A673 (cell line): ENCODE measurements at regions not wholly inside any gene's neighbourhood (a gene's known extent, or its start where the extent isn't known, plus 50 kb on each side); places are given as distances from the start of the nearest gene placed in this dataset.

Experiments used
- BruUV-seq: library from RNA; stranded (reverse); fragments of 400-500 nt; replicated peaks from 2 replicates; lab custom pipeline; 2021; lab: Mats Ljungman, UMichigan
- CTCF ChIA-PET: fragments of 300-600 bp; sonication (Branson Sonifier 250); formaldehyde crosslinking; loops from one replicate; lab custom pipeline; 2022; ENCODE audit warnings: antibody characterized with exemption; lab: Charles Lee
- POLR2A ChIA-PET: fragments of 300-600 bp; sonication (Branson Sonifier 250); formaldehyde crosslinking; loops from one replicate; lab custom pipeline; 2022; ENCODE audit warnings: antibody characterized with exemption; ENCODE audit not compliant: low non-redundant PET; lab: Charles Lee
- DNase-seq: peaks from one replicate; pipeline ENCODE4 v3.0.0-alpha.2; 2015; ENCODE audit warnings: low spot score
- H3K27ac ChIP-seq: fragments of 200-600 bp; sonication (generic); 2 replicates; pipeline ENCODE4 v1.5.1; 2016; ENCODE audit warnings: mixed run types, low read depth, mild to moderate bottlenecking, mixed read lengths, antibody characterized with exemption, low read length; ENCODE audit not compliant: poor library complexity, severe bottlenecking
- H3K27me3 ChIP-seq: fragments of 200-600 bp; sonication (generic); replicated peaks from 2 replicates; pipeline ENCODE4 v1.6.1; 2017; ENCODE audit warnings: mixed run types, low read depth, mild to moderate bottlenecking, mixed read lengths, antibody characterized with exemption, low read length; ENCODE audit not compliant: insufficient read depth, poor library complexity
- H3K36me3 ChIP-seq: fragments of 200-600 bp; sonication (generic); 2 replicates; pipeline ENCODE4 v1.6.1; 2016; ENCODE audit warnings: mixed run types, mild to moderate bottlenecking, mixed read lengths, antibody characterized with exemption, low read length; ENCODE audit not compliant: insufficient read depth, poor library complexity, severe bottlenecking
- H3K4me1 ChIP-seq: fragments of 200-600 bp; sonication (generic); 2 replicates; pipeline ENCODE4 v1.6.1; 2017; ENCODE audit warnings: mixed run types, mild to moderate bottlenecking, mixed read lengths, antibody characterized with exemption, low read length; ENCODE audit not compliant: insufficient read depth, poor library complexity, severe bottlenecking
- H3K4me3 ChIP-seq: fragments of 200-600 bp; sonication (generic); 2 replicates; pipeline ENCODE4 v1.5.1; 2016; ENCODE audit warnings: low read depth, mixed run types, mild to moderate bottlenecking, mixed read lengths, low read length; ENCODE audit not compliant: poor library complexity, severe bottlenecking
- H3K9me3 ChIP-seq: fragments of 200-600 bp; sonication (generic); 2 replicates; pipeline ENCODE4 v1.6.1; 2016; ENCODE audit warnings: mixed run types, low read depth, mild to moderate bottlenecking, mixed read lengths, antibody characterized with exemption, low read length; ENCODE audit not compliant: poor library complexity, severe bottlenecking
- EZH2 ChIP-seq: fragments of 200-600 bp; sonication (generic); IDR thresholded peaks from 2 replicates; pipeline ENCODE4 v1.6.1; 2017; ENCODE audit warnings: borderline replicate concordance, low read depth, mild to moderate bottlenecking, mixed read lengths, antibody characterized with exemption, low read length; ENCODE audit not compliant: poor library complexity, severe bottlenecking
- intact Hi-C: fragments of 100-400 bp; cut with micrococcal nuclease; formaldehyde crosslinking; loops from one replicate; pipeline ENCODE4 v1.10.0; 2022; ENCODE audit not compliant: unreplicated experiment
- TF ChIP-seq, protein P1 (sequence below): fragments of 300-800, 200-600 bp; sonication (generic); conservative IDR thresholded peaks from 2 replicates; pipeline ENCODE4 v1.5.1; 2017; ENCODE audit warnings: low read depth, mild to moderate bottlenecking, antibody characterized with exemption, low read length, moderate library complexity, mixed read lengths

- peaks cover 3% of the 10 kb centered on the region for H3K4me1 ChIP-seq
- H3K27me3 ChIP-seq = no peaks in the 10 kb centered on the region
- TF ChIP-seq, protein P1, sequence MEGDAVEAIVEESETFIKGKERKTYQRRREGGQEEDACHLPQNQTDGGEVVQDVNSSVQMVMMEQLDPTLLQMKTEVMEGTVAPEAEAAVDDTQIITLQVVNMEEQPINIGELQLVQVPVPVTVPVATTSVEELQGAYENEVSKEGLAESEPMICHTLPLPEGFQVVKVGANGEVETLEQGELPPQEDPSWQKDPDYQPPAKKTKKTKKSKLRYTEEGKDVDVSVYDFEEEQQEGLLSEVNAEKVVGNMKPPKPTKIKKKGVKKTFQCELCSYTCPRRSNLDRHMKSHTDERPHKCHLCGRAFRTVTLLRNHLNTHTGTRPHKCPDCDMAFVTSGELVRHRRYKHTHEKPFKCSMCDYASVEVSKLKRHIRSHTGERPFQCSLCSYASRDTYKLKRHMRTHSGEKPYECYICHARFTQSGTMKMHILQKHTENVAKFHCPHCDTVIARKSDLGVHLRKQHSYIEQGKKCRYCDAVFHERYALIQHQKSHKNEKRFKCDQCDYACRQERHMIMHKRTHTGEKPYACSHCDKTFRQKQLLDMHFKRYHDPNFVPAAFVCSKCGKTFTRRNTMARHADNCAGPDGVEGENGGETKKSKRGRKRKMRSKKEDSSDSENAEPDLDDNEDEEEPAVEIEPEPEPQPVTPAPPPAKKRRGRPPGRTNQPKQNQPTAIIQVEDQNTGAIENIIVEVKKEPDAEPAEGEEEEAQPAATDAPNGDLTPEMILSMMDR = no peak
- no peak for TF ChIP-seq EZH2
- POLR2A ChIA-PET = no interaction called here
- no peaks in the 10 kb centered on the region for H3K9me3 ChIP-seq
- CTCF ChIA-PET = no interaction called here
- intact Hi-C loops = no loop called here
- no peak overlapping the region for H3K27ac ChIP-seq
- no peaks in the 10 kb centered on the region for H3K36me3 ChIP-seq
- DNase-seq = no peak
- no TSS peak for BruUV-seq
- H3K4me3 ChIP-seq = no peak overlapping the region
Measured at GRCh38 chr2:10500601-10501361, 52.7 kb upstream of the ODC1 start.

GRCh38 chr2:10499911-10500521, 51.9 kb upstream of the ODC1 start:
- H3K27ac ChIP-seq = no peak overlapping the region
- no peaks in the 10 kb centered on the region for H3K27me3 ChIP-seq
- H3K9me3 ChIP-seq = no peaks in the 10 kb centered on the region
- BruUV-seq = no TSS peak
- H3K4me1 ChIP-seq = peaks cover 3% of the 10 kb centered on the region
- H3K36me3 ChIP-seq = no peaks in the 10 kb centered on the region
- DNase-seq = no peak
- no peak overlapping the region for H3K4me3 ChIP-seq
- ChIA-PET POLR2A (no interaction called here), CTCF (no interaction called here)
- TF ChIP-seq, protein P1 = no peak
- no peak for TF ChIP-seq EZH2
- intact Hi-C loops = no loop called here

DNA sequence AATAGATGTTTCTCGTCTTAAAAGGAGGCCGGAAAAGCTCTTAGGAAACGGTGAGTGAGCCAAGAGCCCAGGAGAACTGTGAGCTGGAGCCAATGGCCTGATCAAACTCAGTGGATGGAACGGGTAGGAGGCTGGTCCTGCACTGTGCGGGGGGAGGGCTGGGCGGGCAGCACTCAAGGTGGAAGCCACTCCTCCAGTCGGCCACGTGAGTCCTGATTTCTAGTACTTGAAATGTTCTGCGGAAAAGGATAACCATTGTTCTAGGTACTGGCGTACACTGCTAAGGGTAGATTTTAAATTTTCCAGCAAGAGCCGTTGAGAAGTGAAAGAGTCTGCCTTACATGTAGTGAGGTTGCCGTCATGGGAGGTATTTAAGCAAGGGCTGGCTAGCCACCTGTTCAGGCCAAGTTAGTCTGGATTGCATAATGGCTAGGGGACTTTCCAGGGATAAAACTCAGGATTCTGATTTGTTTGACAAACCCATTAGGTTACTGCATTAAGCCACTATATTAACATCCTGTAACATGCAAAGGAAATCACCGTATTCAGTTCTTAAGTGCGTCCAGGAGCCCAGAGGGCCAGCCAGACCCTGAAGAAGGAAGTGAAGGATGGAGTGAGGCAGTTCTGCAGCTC, 51.3 kb upstream of the ODC1 start:
- Histone ChIP-seq H3K4me3 (no peak overlapping the region), H3K36me3 (no peaks in the 10 kb centered on the region), H3K27ac (no peak overlapping the region), H3K4me1 (peaks cover 3% of the 10 kb centered on the region), H3K27me3 (no peaks in the 10 kb centered on the region), H3K9me3 (no peaks in the 10 kb centered on the region)
- intact Hi-C loops = no loop called here
- ChIA-PET CTCF (no interaction called here), POLR2A (no interaction called here)
- no TSS peak for BruUV-seq
- DNase-seq = no peak
- no peak for TF ChIP-seq EZH2
- TF ChIP-seq, protein P1 = no peak
